Hepatocyte (in vitro differentiated cells): ENCODE measurements at regions not wholly inside any gene's neighbourhood (a gene's known extent, or its start where the extent isn't known, plus 50 kb on each side); places are given as distances from the start of the nearest gene placed in this dataset.
"Not testable (repeated sequence)": the region's sequence is repeated elsewhere in the genome, so short reads cannot be mapped to it uniquely, and the experiment has no call there.

Experiments used
- CTCF ChIP-seq: fragments of 200-600 bp; sonication (generic); IDR thresholded peaks from 2 replicates; pipeline ENCODE4 v1.5.1; 2016; ENCODE audit warnings: antibody characterized with exemption, mild to moderate bottlenecking; ENCODE audit not compliant: poor library complexity
- EZH2 ChIP-seq: fragments of 200-600 bp; sonication (generic); IDR thresholded peaks from 2 replicates; pipeline ENCODE4 v1.6.1; 2016; ENCODE audit warnings: antibody characterized with exemption, mild to moderate bottlenecking, borderline replicate concordance

GRCh38 chr3:127076166-127076992, 93.5 kb downstream of the PLXNA1 start:
- TF ChIP-seq CTCF, EZH2: not testable (repeated sequence)
